ENCODE measurements at regions not wholly inside any gene's neighbourhood (a gene's known extent, or its start where the extent isn't known, plus 50 kb on each side); places are given as distances from the start of the nearest gene placed in this dataset.

GRCh38 chr20:57874141-57874540 is 164.3 kb upstream of the PMEPA1 start:
- ATAC-seq, result no peak
- ChIA-PET SMC1A (ENCODE audit: uncharacterized antibody, unreplicated experiment) (no interaction called here), CTCF (no interaction called here), RAD21 (ENCODE audit: unreplicated experiment) (no interaction called here), POLR2A (no interaction called here)
- intact Hi-C loops (cut with micrococcal nuclease; ENCODE audit: unreplicated experiment) (no loop called here), in situ Hi-C loops (cut with MboI) (no loop called here)
- Histone ChIP-seq H3K4me2 (ENCODE audit: control insufficient read depth, insufficient read depth) (no peak overlapping the region), H2AFZ (ENCODE audit: control insufficient read depth, low read depth, low read length) (no peak overlapping the region), H3K4me3 (no peak overlapping the region), H3K9ac (ENCODE audit: control insufficient read depth, insufficient read depth, low read length) (no peak overlapping the region), H3K79me2 (ENCODE audit: control insufficient read depth, insufficient read depth, low read length) (no peaks in the 10 kb centered on the region), H4K20me1 (ENCODE audit: control insufficient read depth, insufficient read depth) (no peaks in the 10 kb centered on the region), H3K9me3 (replicated peaks; ENCODE audit: control insufficient read depth, insufficient read depth, low read length) (no peaks in the 10 kb centered on the region; the same call in 2 of the 3 replicates), H3K4me1 (ENCODE audit: control insufficient read depth, insufficient read depth, low read length) (no peaks in the 10 kb centered on the region), H3K36me3 (ENCODE audit: control insufficient read depth in 2 of 2, insufficient read depth in 2 of 2, low read length in 1 of 2) (no peaks in the 10 kb centered on the region), H3K27ac (ENCODE audit: control insufficient read depth, insufficient read depth) (no peak overlapping the region), H3K27me3 (replicated peaks in 1 of 2; ENCODE audit: control insufficient read depth in 2 of 2, insufficient read depth in 2 of 2, low read length in 1 of 2) (peaks cover 0 to 6% of the 10 kb centered on the region in 2 experiments; a peak in 2 of 4 replicates)
- WGBS (ENCODE audit: insufficient coverage, insufficient replicate concordance, low lambda C conversion rate, missing lambda C conversion rate), result 20% methylated on average over 7 of the region's 7 CpGs
- DNase-seq (ENCODE audit: low read depth, low spot score), result no peak
- no TSS peak for BruUV-seq (replicated peaks)
- TF ChIP-seq, protein P1, sequence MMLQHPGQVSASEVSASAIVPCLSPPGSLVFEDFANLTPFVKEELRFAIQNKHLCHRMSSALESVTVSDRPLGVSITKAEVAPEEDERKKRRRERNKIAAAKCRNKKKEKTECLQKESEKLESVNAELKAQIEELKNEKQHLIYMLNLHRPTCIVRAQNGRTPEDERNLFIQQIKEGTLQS (IDR thresholded peaks at IDR 0.05; ENCODE audit: borderline replicate concordance, extremely low read depth, low read depth, low read length), result no peak
- TF ChIP-seq KLF5 (IDR thresholded peaks at IDR 0.05; ENCODE audit: partially characterized antibody), result no peak
- no peak for TF ChIP-seq MYB (IDR thresholded peaks at IDR 0.05; ENCODE audit: borderline replicate concordance, low read depth, low read length)
- no peak for TF ChIP-seq BCLAF1 (IDR thresholded peaks at IDR 0.05)
- TF ChIP-seq PBX3 (IDR thresholded peaks at IDR 0.05; ENCODE audit: insufficient replicate concordance, low read depth, low read length), result no peak
- no peak for TF ChIP-seq SKIL (IDR thresholded peaks at IDR 0.05; ENCODE audit: low read depth, poor library complexity, severe bottlenecking)
- TF ChIP-seq, protein P2, sequence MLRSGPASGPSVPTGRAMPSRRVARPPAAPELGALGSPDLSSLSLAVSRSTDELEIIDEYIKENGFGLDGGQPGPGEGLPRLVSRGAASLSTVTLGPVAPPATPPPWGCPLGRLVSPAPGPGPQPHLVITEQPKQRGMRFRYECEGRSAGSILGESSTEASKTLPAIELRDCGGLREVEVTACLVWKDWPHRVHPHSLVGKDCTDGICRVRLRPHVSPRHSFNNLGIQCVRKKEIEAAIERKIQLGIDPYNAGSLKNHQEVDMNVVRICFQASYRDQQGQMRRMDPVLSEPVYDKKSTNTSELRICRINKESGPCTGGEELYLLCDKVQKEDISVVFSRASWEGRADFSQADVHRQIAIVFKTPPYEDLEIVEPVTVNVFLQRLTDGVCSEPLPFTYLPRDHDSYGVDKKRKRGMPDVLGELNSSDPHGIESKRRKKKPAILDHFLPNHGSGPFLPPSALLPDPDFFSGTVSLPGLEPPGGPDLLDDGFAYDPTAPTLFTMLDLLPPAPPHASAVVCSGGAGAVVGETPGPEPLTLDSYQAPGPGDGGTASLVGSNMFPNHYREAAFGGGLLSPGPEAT (IDR thresholded peaks at IDR 0.05; ENCODE audit: low read depth), result no peak
- no peak for TF ChIP-seq IKZF1 (conservative IDR thresholded peaks at IDR 0.05)
- no peak for TF ChIP-seq PKNOX1 (IDR thresholded peaks at IDR 0.05)
- no peak for TF ChIP-seq ETV6 (conservative IDR thresholded peaks at IDR 0.05 in 1 of 2, IDR thresholded peaks at IDR 0.05 in 1 of 2; ENCODE audit: borderline replicate concordance in 1 of 2, low read depth in 1 of 2)
- no peak for TF ChIP-seq CTCF (IDR thresholded peaks at IDR 0.05 in 2 of 3, conservative IDR thresholded peaks at IDR 0.05 in 1 of 3; ENCODE audit: control insufficient read depth in 2 of 3, extremely low read depth in 1 of 3, insufficient read depth in 1 of 3, low read depth in 3 of 3, low read length in 3 of 3)
- no peak for FAIRE-seq

Measured in GM12878 (cell line).